Thyroid gland (tissue), 4 donors: ENCODE measurements at regions not wholly inside any gene's neighbourhood (a gene's known extent, or its start where the extent isn't known, plus 50 kb on each side); places are given as distances from the start of the nearest gene placed in this dataset.

Experiments
- POLR2A ChIP-seq, 2 donors: fragments of 450-650 bp; IDR thresholded peaks; one replicate each; pipeline ENCODE4 v1.6.1; 2017; ENCODE audit warnings: antibody characterized with exemption in 2 of 2, mild to moderate bottlenecking in 2 of 2, moderate library complexity in 1 of 2
- TF ChIP-seq, protein P1 (sequence below), 6 experiments: fragments of 200-600 bp in 3 of 6; fragments of 450-650 bp in 3 of 6; sonication (generic) in 3 of 6; IDR thresholded peaks; one replicate each; pipeline ENCODE4 v1.5.1; 2016 to 2019; ENCODE audit warnings: antibody characterized with exemption in 6 of 6, mild to moderate bottlenecking in 2 of 6, inconsistent platforms in 1 of 6, moderate library complexity in 1 of 6

DNA sequence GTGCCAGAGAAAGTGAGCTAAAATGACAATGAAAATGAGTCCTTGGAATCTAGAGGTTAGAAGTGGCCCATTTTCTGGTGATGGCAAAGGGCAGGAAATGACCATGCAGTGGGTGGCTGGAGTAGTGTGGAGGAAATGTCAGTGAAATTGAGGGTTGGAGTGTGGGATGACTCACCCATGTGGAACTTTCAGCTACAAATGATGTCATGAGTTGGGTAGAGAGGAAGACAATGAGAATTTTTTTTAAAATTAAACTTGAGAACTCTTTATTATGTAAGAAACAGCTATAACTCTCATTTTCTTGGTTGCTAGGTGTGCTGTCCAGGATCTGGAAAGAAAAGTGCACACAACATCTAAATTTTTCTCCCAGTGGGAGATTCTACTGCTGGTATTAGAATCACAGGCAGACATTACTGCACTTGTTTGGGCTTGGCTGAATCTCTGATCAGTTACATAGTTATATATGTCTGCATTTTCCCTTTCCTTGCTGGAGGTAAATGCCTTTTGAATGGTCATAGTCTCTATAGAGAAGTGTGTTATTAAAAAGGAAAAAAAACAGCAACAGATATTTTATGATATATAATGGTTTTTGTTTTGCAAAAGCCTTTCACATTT, 56.8 kb upstream of the GNG12 start:
- TF ChIP-seq, protein P1, sequence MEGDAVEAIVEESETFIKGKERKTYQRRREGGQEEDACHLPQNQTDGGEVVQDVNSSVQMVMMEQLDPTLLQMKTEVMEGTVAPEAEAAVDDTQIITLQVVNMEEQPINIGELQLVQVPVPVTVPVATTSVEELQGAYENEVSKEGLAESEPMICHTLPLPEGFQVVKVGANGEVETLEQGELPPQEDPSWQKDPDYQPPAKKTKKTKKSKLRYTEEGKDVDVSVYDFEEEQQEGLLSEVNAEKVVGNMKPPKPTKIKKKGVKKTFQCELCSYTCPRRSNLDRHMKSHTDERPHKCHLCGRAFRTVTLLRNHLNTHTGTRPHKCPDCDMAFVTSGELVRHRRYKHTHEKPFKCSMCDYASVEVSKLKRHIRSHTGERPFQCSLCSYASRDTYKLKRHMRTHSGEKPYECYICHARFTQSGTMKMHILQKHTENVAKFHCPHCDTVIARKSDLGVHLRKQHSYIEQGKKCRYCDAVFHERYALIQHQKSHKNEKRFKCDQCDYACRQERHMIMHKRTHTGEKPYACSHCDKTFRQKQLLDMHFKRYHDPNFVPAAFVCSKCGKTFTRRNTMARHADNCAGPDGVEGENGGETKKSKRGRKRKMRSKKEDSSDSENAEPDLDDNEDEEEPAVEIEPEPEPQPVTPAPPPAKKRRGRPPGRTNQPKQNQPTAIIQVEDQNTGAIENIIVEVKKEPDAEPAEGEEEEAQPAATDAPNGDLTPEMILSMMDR (IDR thresholded peaks at IDR 0.05) = no peak
- TF ChIP-seq POLR2A (IDR thresholded peaks at IDR 0.05) = no peak
